Fibroblast of skin of left quadriceps (primary cell): ENCODE measurements at regions not wholly inside any gene's neighbourhood (a gene's known extent, or its start where the extent isn't known, plus 50 kb on each side); places are given as distances from the start of the nearest gene placed in this dataset.
"Not testable (repeated sequence)": the region's sequence is repeated elsewhere in the genome, so short reads cannot be mapped to it uniquely, and the experiment has no call there.

Source experiments
- DNase-seq, 2 experiments: peaks; one replicate each; pipeline ENCODE4 v3.0.0-alpha.2; 2013; ENCODE audit warnings: low read depth in 2 of 2

- no peak for DNase-seq
Observed at GRCh38 chr3:36075491-36075890, 304.8 kb upstream of the STAC start.

GRCh38 chr3:36077320-36077719 is 303.0 kb upstream of the STAC start:
- DNase-seq = no peak

- DNase-seq = not testable (repeated sequence)
Observed at GRCh38 chr3:36082958-36083357, 297.3 kb upstream of the STAC start.

- DNase-seq = no peak
Observed at GRCh38 chr3:36095238-36095637, 285.1 kb upstream of the STAC start.

GRCh38 chr3:36097209-36097608 is 283.1 kb upstream of the STAC start:
- no peak for DNase-seq

- DNase-seq = no peak
Observed at GRCh38 chr3:36114353-36114752, 266.0 kb upstream of the STAC start.

- DNase-seq = peak; percentile 32 to 36
Observed at GRCh38 chr3:36124118-36124796, 256.0 kb upstream of the STAC start.

GRCh38 chr3:36132214-36132613 is 248.1 kb upstream of the STAC start:
- no peak for DNase-seq

GRCh38 chr3:36135863-36136262 is 244.4 kb upstream of the STAC start:
- DNase-seq = no peak

- DNase-seq = no peak
Observed at GRCh38 chr3:36142746-36143145, 237.6 kb upstream of the STAC start.

- DNase-seq = no peak
Observed at GRCh38 chr3:36146404-36146803, 233.9 kb upstream of the STAC start.

GRCh38 chr3:36147934-36148558 is 232.3 kb upstream of the STAC start:
- DNase-seq = no peak

- DNase-seq = no peak
Observed at GRCh38 chr3:36149447-36149865, 230.8 kb upstream of the STAC start.

GRCh38 chr3:36155515-36155914 is 224.8 kb upstream of the STAC start:
- DNase-seq = no peak

- no peak for DNase-seq
Observed at GRCh38 chr3:36164400-36164799, 215.9 kb upstream of the STAC start.

- no peak for DNase-seq
Observed at GRCh38 chr3:36165509-36166290, 214.6 kb upstream of the STAC start.

GRCh38 chr3:36166477-36166876 is 213.8 kb upstream of the STAC start:
- peak; percentile 32 to 37 for DNase-seq

- DNase-seq = no peak
Observed at GRCh38 chr3:36172699-36173098, 207.6 kb upstream of the STAC start.

- DNase-seq = no peak
Observed at GRCh38 chr3:36175113-36175812, 205.0 kb upstream of the STAC start.

GRCh38 chr3:36175916-36176461 is 204.3 kb upstream of the STAC start:
- DNase-seq = no peak

GRCh38 chr3:36178018-36178417 is 202.3 kb upstream of the STAC start:
- DNase-seq = peak in 1 of 2 experiments; percentile 8

GRCh38 chr3:36182024-36182423 is 198.3 kb upstream of the STAC start:
- DNase-seq = no peak
